HepG2 (cell line): ENCODE measurements at regions not wholly inside any gene's neighbourhood (a gene's known extent, or its start where the extent isn't known, plus 50 kb on each side); places are given as distances from the start of the nearest gene placed in this dataset.

Experiments used
- AHR ChIP-seq: IDR thresholded peaks from 2 replicates; pipeline ENCODE4 v1.6.1; 2018; ENCODE audit warnings: missing genetic modification reagents, missing compliant biosample characterization
- EHMT2 ChIP-seq: fragments of 200-600 bp; sonication (generic); IDR thresholded peaks from 2 replicates; pipeline ENCODE4 v1.7.0; 2017; ENCODE audit warnings: antibody characterized with exemption, low read depth, low read length, borderline replicate concordance
- FOXA1 ChIP-seq, 2 experiments: fragments of 450-650 bp in 1 of 2; sonication (generic) in 1 of 2; formaldehyde crosslinking in 1 of 2; IDR thresholded peaks; 2 replicates each; pipeline versions ENCODE4 v1.4.0 to v1.6.1; 2016 to 2020; ENCODE audit warnings: missing genetic modification reagents in 1 of 2
- KDM2A ChIP-seq: sonication (generic); formaldehyde crosslinking; IDR thresholded peaks from 2 replicates; pipeline ENCODE4 v1.4.0; 2020; ENCODE audit warnings: low read depth, missing genetic modification reagents, borderline replicate concordance
- KDM3A ChIP-seq: IDR thresholded peaks from 2 replicates; pipeline ENCODE4 v1.6.1; 2018; ENCODE audit warnings: low read depth, missing compliant biosample characterization
- KLF12 ChIP-seq: sonication (generic); formaldehyde crosslinking; IDR thresholded peaks from 2 replicates; pipeline ENCODE4 v1.4.0; 2020; ENCODE audit warnings: missing genetic modification reagents, borderline replicate concordance
- KLF16 ChIP-seq, 2 experiments: sonication (generic) in 1 of 2; formaldehyde crosslinking in 1 of 2; IDR thresholded peaks; 2 replicates each; pipeline versions ENCODE4 v1.6.1 to v1.8.0; 2016 to 2023; ENCODE audit warnings: missing genetic modification reagents in 2 of 2, missing compliant biosample characterization in 1 of 2
- MYPOP ChIP-seq: sonication (generic); formaldehyde crosslinking; IDR thresholded peaks from 2 replicates; pipeline ENCODE4 v1.8.1; 2023; ENCODE audit warnings: mild to moderate bottlenecking, moderate library complexity, missing genetic modification reagents
- NFIC ChIP-seq: IDR thresholded peaks from 2 replicates; pipeline ENCODE4 v1.6.1; 2012; ENCODE audit warnings: mild to moderate bottlenecking, low read length, inconsistent platforms
- NR2F2 ChIP-seq: IDR thresholded peaks from 2 replicates; pipeline ENCODE4 v1.6.1; 2012; ENCODE audit warnings: low read depth, inconsistent platforms, borderline replicate concordance
- POLR2AphosphoS5 ChIP-seq: IDR thresholded peaks from 2 replicates; pipeline ENCODE4 v1.6.1; 2012; ENCODE audit warnings: low read depth, low read length
- RAD21 ChIP-seq: fragments of 450-650 bp; formaldehyde crosslinking; IDR thresholded peaks from 2 replicates; pipeline ENCODE4 v1.5.0; 2020; ENCODE audit warnings: mild to moderate bottlenecking
- RXRB ChIP-seq: IDR thresholded peaks from 2 replicates; pipeline ENCODE4 v1.6.1; 2016; ENCODE audit warnings: borderline replicate concordance, missing genetic modification reagents, missing compliant biosample characterization
- SP1 ChIP-seq, 2 experiments: fragments of 450-650 bp in 1 of 2; sonication (generic) in 1 of 2; formaldehyde crosslinking in 1 of 2; IDR thresholded peaks; 2 replicates each; pipeline versions ENCODE4 v1.4.0 to v1.6.1; 2016 to 2020; ENCODE audit warnings: missing genetic modification reagents in 1 of 2
- STAT5B ChIP-seq: sonication (generic); formaldehyde crosslinking; IDR thresholded peaks from 2 replicates; pipeline ENCODE4 v1.4.0; 2020; ENCODE audit warnings: missing genetic modification reagents
- ZNF687 ChIP-seq: sonication (generic); formaldehyde crosslinking; IDR thresholded peaks from 2 replicates; pipeline ENCODE4 v1.5.1; 2020; ENCODE audit warnings: mild to moderate bottlenecking, missing genetic modification reagents, moderate library complexity
- ZNF724P ChIP-seq: sonication (generic); formaldehyde crosslinking; IDR thresholded peaks from 2 replicates; pipeline ENCODE4 v1.8.0; 2022; ENCODE audit warnings: missing genetic modification reagents, borderline replicate concordance
- ZZZ3 ChIP-seq: sonication (generic); formaldehyde crosslinking; IDR thresholded peaks from 2 replicates; pipeline ENCODE4 v1.4.0; 2020; ENCODE audit warnings: missing genetic modification reagents, mild to moderate bottlenecking, borderline replicate concordance
- TF ChIP-seq, protein P1 (sequence below): sonication (generic); formaldehyde crosslinking; IDR thresholded peaks from 2 replicates; pipeline ENCODE4 v1.4.0; 2020; ENCODE audit warnings: mild to moderate bottlenecking, missing genetic modification reagents
- TF ChIP-seq, protein P2 (sequence below): sonication (generic); formaldehyde crosslinking; IDR thresholded peaks from 2 replicates; pipeline ENCODE4 v1.4.0; 2020; ENCODE audit warnings: missing genetic modification reagents

DNA sequence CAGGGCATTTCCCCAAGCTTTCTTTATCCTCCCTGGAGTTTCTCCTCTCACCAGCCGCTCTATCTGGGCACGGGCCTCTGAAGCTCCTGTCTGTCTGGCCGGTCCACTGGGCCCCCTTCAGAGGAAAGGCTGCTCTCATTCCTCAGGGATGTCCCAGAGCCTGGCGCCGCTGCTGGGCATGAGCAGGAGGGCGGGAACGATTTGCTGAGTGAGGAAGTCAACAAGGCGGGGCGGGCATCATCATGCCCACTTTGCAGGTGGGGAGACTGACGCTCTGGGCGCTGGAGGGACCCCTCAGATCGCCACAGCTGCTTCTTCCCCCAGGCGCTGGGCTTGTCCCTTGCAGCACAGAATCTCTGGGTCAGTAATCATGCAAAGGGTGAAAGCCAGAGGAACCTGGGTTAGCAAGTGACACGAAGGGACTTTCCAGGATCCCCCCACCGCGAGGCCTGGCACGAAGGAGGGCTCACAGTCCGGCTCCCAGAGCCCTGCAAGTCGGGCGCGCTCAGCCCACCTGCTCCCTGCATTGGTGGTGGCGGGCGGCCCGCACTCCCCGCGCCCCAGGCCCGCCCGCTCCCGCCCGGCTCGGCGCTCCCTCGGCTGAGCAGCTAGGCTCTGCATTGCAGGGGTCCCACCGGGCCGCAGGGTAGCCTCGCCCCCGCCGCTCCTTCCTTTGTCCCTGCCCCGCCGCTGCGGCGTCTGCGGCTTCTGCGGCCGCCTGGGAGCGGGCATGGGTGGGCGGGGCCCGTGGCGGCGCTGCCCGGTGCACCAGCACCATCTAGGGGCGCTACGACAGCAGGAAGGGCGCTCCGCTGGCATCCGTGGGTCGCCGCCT is 157.8 kb downstream of the CYRIA start (continued):
- no peak for TF ChIP-seq FOXA1 (IDR thresholded peaks at IDR 0.05)
- peak; percentile 21; the same call in 1 of the 2 replicates for TF ChIP-seq FOXA1 (CRISPR knock-in tag; IDR thresholded peaks at IDR 0.05)
- 0 out of 2 replicates have a peak, but pooled peaks have one; percentile 41 for TF ChIP-seq KDM3A (CRISPR knock-in tag)
- TF ChIP-seq, protein P1, sequence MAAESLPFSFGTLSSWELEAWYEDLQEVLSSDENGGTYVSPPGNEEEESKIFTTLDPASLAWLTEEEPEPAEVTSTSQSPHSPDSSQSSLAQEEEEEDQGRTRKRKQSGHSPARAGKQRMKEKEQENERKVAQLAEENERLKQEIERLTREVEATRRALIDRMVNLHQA (CRISPR knock-in tag), result no peak
- 0 out of 2 replicates have a peak, but pooled peaks have one; percentile 41 for TF ChIP-seq ZNF724P (CRISPR knock-in tag)
- no peak for TF ChIP-seq ZZZ3
- TF ChIP-seq KDM2A (CRISPR knock-in tag), result peak; percentile 72
- TF ChIP-seq POLR2AphosphoS5, result no peak
- peak; percentile 89 for TF ChIP-seq RAD21 (CRISPR knock-in tag)
- TF ChIP-seq, protein P2, sequence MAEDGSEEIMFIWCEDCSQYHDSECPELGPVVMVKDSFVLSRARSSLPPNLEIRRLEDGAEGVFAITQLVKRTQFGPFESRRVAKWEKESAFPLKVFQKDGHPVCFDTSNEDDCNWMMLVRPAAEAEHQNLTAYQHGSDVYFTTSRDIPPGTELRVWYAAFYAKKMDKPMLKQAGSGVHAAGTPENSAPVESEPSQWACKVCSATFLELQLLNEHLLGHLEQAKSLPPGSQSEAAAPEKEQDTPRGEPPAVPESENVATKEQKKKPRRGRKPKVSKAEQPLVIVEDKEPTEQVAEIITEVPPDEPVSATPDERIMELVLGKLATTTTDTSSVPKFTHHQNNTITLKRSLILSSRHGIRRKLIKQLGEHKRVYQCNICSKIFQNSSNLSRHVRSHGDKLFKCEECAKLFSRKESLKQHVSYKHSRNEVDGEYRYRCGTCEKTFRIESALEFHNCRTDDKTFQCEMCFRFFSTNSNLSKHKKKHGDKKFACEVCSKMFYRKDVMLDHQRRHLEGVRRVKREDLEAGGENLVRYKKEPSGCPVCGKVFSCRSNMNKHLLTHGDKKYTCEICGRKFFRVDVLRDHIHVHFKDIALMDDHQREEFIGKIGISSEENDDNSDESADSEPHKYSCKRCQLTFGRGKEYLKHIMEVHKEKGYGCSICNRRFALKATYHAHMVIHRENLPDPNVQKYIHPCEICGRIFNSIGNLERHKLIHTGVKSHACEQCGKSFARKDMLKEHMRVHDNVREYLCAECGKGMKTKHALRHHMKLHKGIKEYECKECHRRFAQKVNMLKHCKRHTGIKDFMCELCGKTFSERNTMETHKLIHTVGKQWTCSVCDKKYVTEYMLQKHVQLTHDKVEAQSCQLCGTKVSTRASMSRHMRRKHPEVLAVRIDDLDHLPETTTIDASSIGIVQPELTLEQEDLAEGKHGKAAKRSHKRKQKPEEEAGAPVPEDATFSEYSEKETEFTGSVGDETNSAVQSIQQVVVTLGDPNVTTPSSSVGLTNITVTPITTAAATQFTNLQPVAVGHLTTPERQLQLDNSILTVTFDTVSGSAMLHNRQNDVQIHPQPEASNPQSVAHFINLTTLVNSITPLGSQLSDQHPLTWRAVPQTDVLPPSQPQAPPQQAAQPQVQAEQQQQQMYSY (CRISPR knock-in tag), result no peak
- TF ChIP-seq EHMT2, result no peak
- no peak for TF ChIP-seq NR2F2
- TF ChIP-seq AHR (CRISPR knock-in tag), result peak; percentile 64; the same call in 1 of the 2 replicates
- TF ChIP-seq MYPOP (CRISPR knock-in tag), result peak; percentile 47; the same call in 1 of the 2 replicates
- TF ChIP-seq NFIC, result no peak
- peak; percentile 74; the same call in 1 of the 2 replicates for TF ChIP-seq KLF12
- TF ChIP-seq STAT5B (CRISPR knock-in tag), result 0 out of 2 replicates have a peak, but pooled peaks have one; percentile 16
- peak; percentile 40; the same call in 1 of the 2 replicates for TF ChIP-seq ZNF687 (CRISPR knock-in tag)
- no peak for TF ChIP-seq RXRB (CRISPR knock-in tag)
- no peak for TF ChIP-seq SP1 (IDR thresholded peaks at IDR 0.05)
- peak; percentile 68 for TF ChIP-seq SP1 (CRISPR knock-in tag; IDR thresholded peaks at IDR 0.05)
- TF ChIP-seq KLF16 (CRISPR knock-in tag; IDR thresholded peaks at IDR 0.05), result peak in 1 of 2 experiments; percentile 98; a peak in 2 of 4 replicates
